SK-N-SH (cell line): ENCODE measurements at regions not wholly inside any gene's neighbourhood (a gene's known extent, or its start where the extent isn't known, plus 50 kb on each side); places are given as distances from the start of the nearest gene placed in this dataset.

Experiments used
- CTCF ChIA-PET: fragments of 300-600, 350-600 bp; formaldehyde crosslinking; extraction: SDS; loops from one replicate; lab custom pipeline; 2021; lab: Yijun Ruan, JAX
- POLR2A ChIA-PET: fragments of 350-600 bp; sonication (Branson Sonifier 250); formaldehyde crosslinking; extraction: SDS; loops from one replicate; lab custom pipeline; 2020; ENCODE audit warnings: antibody characterized with exemption, inconsistent platforms; lab: Yijun Ruan, JAX
- DNase-seq: peaks from one replicate; pipeline ENCODE4 v3.0.0; 2012
- H2AFZ ChIP-seq: fragments of 200-600 bp; sonication (generic); 2 replicates; pipeline ENCODE4 v1.8.1; 2016; ENCODE audit warnings: antibody characterized with exemption, mild to moderate bottlenecking, low read depth
- H3F3A ChIP-seq: fragments of 200-600 bp; sonication (generic); replicated peaks from 2 replicates; pipeline ENCODE3; 2016; ENCODE audit warnings: antibody characterized with exemption, mild to moderate bottlenecking; ENCODE audit not compliant: insufficient read depth
- H3K27ac ChIP-seq, 2 experiments: fragments of 200-500 bp in 1 of 2; fragments of 200-600 bp in 1 of 2; sonication (Bioruptor generic) in 1 of 2; sonication (generic), shearing (Covaris generic) in 1 of 2; 2 replicates each; pipeline versions ENCODE4 v1.5.1 to v1.6.1; 2014 to 2016; ENCODE audit warnings: low read depth in 2 of 2, inconsistent platforms in 1 of 2, low read length in 1 of 2, mild to moderate bottlenecking in 1 of 2, mixed read lengths in 1 of 2
- H3K27me3 ChIP-seq: fragments of 200-600 bp; sonication (generic), shearing (Covaris generic); 2 replicates; pipeline ENCODE4 v1.6.1; 2016; ENCODE audit warnings: mixed run types; ENCODE audit not compliant: insufficient read depth
- H3K36me3 ChIP-seq, 2 experiments: fragments of 200-500 bp in 1 of 2; fragments of 200-600 bp in 1 of 2; sonication (Bioruptor generic) in 1 of 2; sonication (generic) in 1 of 2; replicated peaks in 1 of 2; 2 replicates each; pipeline versions ENCODE3 to v1.5.1; 2014 to 2016; ENCODE audit warnings: low read length in 1 of 2, mild to moderate bottlenecking in 1 of 2; ENCODE audit not compliant: insufficient read depth in 2 of 2, control insufficient read depth in 1 of 2
- H3K4me1 ChIP-seq, 2 experiments: fragments of 200-500 bp in 1 of 2; fragments of 200-600 bp in 1 of 2; sonication (Bioruptor generic) in 1 of 2; sonication (generic), shearing (Covaris generic) in 1 of 2; 2 replicates each; pipeline versions ENCODE4 v1.5.1 to v1.6.1; 2014 to 2016; ENCODE audit warnings: low read depth in 1 of 2, low read length in 1 of 2, mixed run types in 1 of 2; ENCODE audit not compliant: insufficient read depth in 2 of 2, control insufficient read depth in 1 of 2
- H3K4me2 ChIP-seq: fragments of 200-600 bp; sonication (generic), shearing (Covaris generic); 2 replicates; pipeline ENCODE4 v1.6.1; 2017; ENCODE audit warnings: mixed run types
- H3K4me3 ChIP-seq, 2 experiments: fragments of 200-500 bp in 1 of 2; fragments of 200-600 bp in 1 of 2; sonication (Bioruptor generic) in 1 of 2; sonication (generic), shearing (Covaris generic) in 1 of 2; 2 replicates each; pipeline versions ENCODE4 v1.5.1 to v1.8.1; 2014 to 2016; ENCODE audit warnings: low read depth in 2 of 2, inconsistent platforms in 1 of 2, low read length in 1 of 2, mild to moderate bottlenecking in 1 of 2, mixed read lengths in 1 of 2, moderate library complexity in 1 of 2
- H3K79me2 ChIP-seq: fragments of 200-600 bp; sonication (generic); 2 replicates; pipeline ENCODE4 v1.8.1; 2017; ENCODE audit warnings: mild to moderate bottlenecking; ENCODE audit not compliant: insufficient read depth
- H3K9ac ChIP-seq: fragments of 200-600 bp; sonication (generic); 2 replicates; pipeline ENCODE4 v1.6.1; 2017; ENCODE audit warnings: mixed run types
- H3K9me2 ChIP-seq: fragments of 200-600 bp; sonication (generic); 2 replicates; pipeline ENCODE4 v1.6.1; 2017; ENCODE audit warnings: mixed run types
- H3K9me3 ChIP-seq: fragments of 200-600 bp; sonication (generic); 2 replicates; pipeline ENCODE4 v1.6.1; 2017; ENCODE audit warnings: mixed run types, mild to moderate bottlenecking, moderate library complexity
- H4K20me1 ChIP-seq: fragments of 200-600 bp; sonication (generic); 2 replicates; pipeline ENCODE4 v1.6.1; 2017; ENCODE audit warnings: mild to moderate bottlenecking, mixed run types; ENCODE audit not compliant: insufficient read depth
- CHD2 ChIP-seq: fragments of 150-350 bp; IDR thresholded peaks from 2 replicates; pipeline ENCODE4 v1.6.1; 2018; ENCODE audit warnings: low read length; ENCODE audit not compliant: partially characterized antibody
- EP300 ChIP-seq, 2 experiments: IDR thresholded peaks; 2 replicates each; pipeline versions ENCODE4 v1.4.0 to v1.6.1; 2012; ENCODE audit warnings: borderline replicate concordance in 1 of 2, low read depth in 1 of 2, low read length in 1 of 2
- FOXJ3 ChIP-seq: sonication (generic); formaldehyde crosslinking; IDR thresholded peaks from 2 replicates; pipeline ENCODE4 v1.5.1; 2020; ENCODE audit warnings: mild to moderate bottlenecking, missing genetic modification reagents
- FOXM1 ChIP-seq: IDR thresholded peaks from 2 replicates; pipeline ENCODE4 v1.4.0; 2012; ENCODE audit warnings: low read depth, mild to moderate bottlenecking
- GATA2 ChIP-seq: sonication (generic); formaldehyde crosslinking; IDR thresholded peaks from 2 replicates; pipeline ENCODE4 v1.5.0; 2020; ENCODE audit warnings: mild to moderate bottlenecking, missing genetic modification reagents
- MEF2A ChIP-seq: IDR thresholded peaks from 2 replicates; pipeline ENCODE4 v1.4.0; 2012; ENCODE audit warnings: low read depth, borderline replicate concordance
- NFIC ChIP-seq: IDR thresholded peaks from 2 replicates; pipeline ENCODE4 v1.4.0; 2012; ENCODE audit warnings: borderline replicate concordance
- NRF1 ChIP-seq: IDR thresholded peaks from 2 replicates; pipeline ENCODE4 v1.6.1; 2012; ENCODE audit warnings: low read depth, mild to moderate bottlenecking, low read length
- RAD21 ChIP-seq: IDR thresholded peaks from 2 replicates; pipeline ENCODE4 v1.6.1; 2012; ENCODE audit warnings: mild to moderate bottlenecking, low read length
- RXRA ChIP-seq: IDR thresholded peaks from 2 replicates; pipeline ENCODE4 v1.4.0; 2012; ENCODE audit warnings: low read depth, mild to moderate bottlenecking, borderline replicate concordance
- SIN3A ChIP-seq: IDR thresholded peaks from 2 replicates; pipeline ENCODE4 v1.6.1; 2012; ENCODE audit warnings: low read depth, mild to moderate bottlenecking, low read length, moderate library complexity, borderline replicate concordance
- TAF1 ChIP-seq: IDR thresholded peaks from 2 replicates; pipeline ENCODE4 v1.6.1; 2012; ENCODE audit warnings: low read depth, mild to moderate bottlenecking, low read length, moderate library complexity, borderline replicate concordance
- TCF12 ChIP-seq: IDR thresholded peaks from 2 replicates; pipeline ENCODE4 v1.4.0; 2012
- USF1 ChIP-seq: IDR thresholded peaks from 2 replicates; pipeline ENCODE4 v1.4.0; 2012; ENCODE audit warnings: low read depth, borderline replicate concordance
- USF2 ChIP-seq: fragments of 150-350 bp; IDR thresholded peaks from 2 replicates; pipeline ENCODE4 v1.6.1; 2017; ENCODE audit warnings: antibody characterized with exemption, low read length, low read depth, borderline replicate concordance
- YY1 ChIP-seq: IDR thresholded peaks from 2 replicates; pipeline ENCODE4 v1.4.0; 2012; ENCODE audit warnings: low read depth, mild to moderate bottlenecking
- WGBS: methylation state at CpG from one replicate; pipeline ENCODE4 v1.1.6; 2017; ENCODE audit warnings: low lambda C conversion rate; 5-methylcytosine and 5-hydroxymethylcytosine counted together

- H3K9me2 ChIP-seq = no peaks in the 10 kb centered on the region
- H2AFZ ChIP-seq = no peak overlapping the region
- no peaks in the 10 kb centered on the region for H3K79me2 ChIP-seq
- H3K27me3 ChIP-seq = no peaks in the 10 kb centered on the region
- no peaks in the 10 kb centered on the region for H3K36me3 ChIP-seq
- POLR2A ChIA-PET = no interaction called here
- no peaks in the 10 kb centered on the region for H4K20me1 ChIP-seq
- no peak for DNase-seq
- no peak overlapping the region for H3K4me3 ChIP-seq
- H3K4me2 ChIP-seq = no peak overlapping the region
- H3K9me3 ChIP-seq = no peaks in the 10 kb centered on the region
- WGBS = 30% methylated on average over 4 of the region's 4 CpGs
- TF ChIP-seq CHD2 (no peak), USF2 (no peak), YY1 (no peak)
- TF ChIP-seq, all 33 proteins: peak for 0
- CTCF ChIA-PET = no interaction called here
- H3F3A ChIP-seq = no peaks in the 10 kb centered on the region
- no peaks in the 10 kb centered on the region for H3K4me1 ChIP-seq
- H3K9ac ChIP-seq = no peak overlapping the region
- no peak overlapping the region for H3K27ac ChIP-seq
These were observed 1024.9 kb downstream of the BCL11A start for GRCh38 chr2:59528525-59528924.

GRCh38 chr2:59502981-59503380, 1050.5 kb downstream of the BCL11A start:
- Histone ChIP-seq H4K20me1 (no peaks in the 10 kb centered on the region), H3K4me1 (no peaks in the 10 kb centered on the region), H2AFZ (no peak overlapping the region), H3F3A (no peaks in the 10 kb centered on the region), H3K79me2 (no peaks in the 10 kb centered on the region), H3K36me3 (no peaks in the 10 kb centered on the region), H3K9ac (no peak overlapping the region), H3K4me2 (no peak overlapping the region), H3K9me2 (no peaks in the 10 kb centered on the region), H3K27me3 (no peaks in the 10 kb centered on the region), H3K9me3 (peaks cover 3% of the 10 kb centered on the region; the same call in 1 of the 2 replicates), H3K27ac (no peak overlapping the region), H3K4me3 (no peak overlapping the region)
- POLR2A ChIA-PET = no interaction called here
- CTCF ChIA-PET = no interaction called here
- DNase-seq = no peak
- TF ChIP-seq TAF1 = no peak
- TF ChIP-seq EP300 (IDR thresholded peaks at IDR 0.05; ENCODE audit: borderline replicate concordance in 1 of 2, low read depth in 1 of 2, low read length in 1 of 2) = no peak

- 14% methylated on average over 2 of the region's 2 CpGs for WGBS
- no peaks in the 10 kb centered on the region for H3K9me2 ChIP-seq
- no peaks in the 10 kb centered on the region for H3F3A ChIP-seq
- H3K36me3 ChIP-seq = no peaks in the 10 kb centered on the region
- no peak for DNase-seq
- no peaks in the 10 kb centered on the region for H4K20me1 ChIP-seq
- H3K4me1 ChIP-seq = no peaks in the 10 kb centered on the region
- H3K27ac ChIP-seq = no peak overlapping the region
- no peak overlapping the region for H2AFZ ChIP-seq
- TF ChIP-seq FOXJ3 (no peak), FOXM1 (no peak), NFIC (no peak), YY1 (no peak), NRF1 (no peak), RXRA (no peak), GATA2 (CRISPR knock-in tag) (no peak), MEF2A (no peak), USF2 (no peak), SIN3A (no peak), TCF12 (no peak), EP300 (IDR thresholded peaks at IDR 0.05; ENCODE audit: borderline replicate concordance in 1 of 2, low read depth in 1 of 2, low read length in 1 of 2) (no peak), RAD21 (no peak), USF1 (no peak)
- POLR2A ChIA-PET = no interaction called here
- CTCF ChIA-PET = no interaction called here
- no peak overlapping the region for H3K9ac ChIP-seq
- no peak overlapping the region for H3K4me2 ChIP-seq
- no peak overlapping the region for H3K4me3 ChIP-seq
- H3K9me3 ChIP-seq = no peaks in the 10 kb centered on the region; the same call in 1 of the 2 replicates
- H3K27me3 ChIP-seq = no peaks in the 10 kb centered on the region
- H3K79me2 ChIP-seq = no peaks in the 10 kb centered on the region
These were observed 1062.5 kb downstream of the BCL11A start for GRCh38 chr2:59490994-59491393.
